ENCODE measurements at regions not wholly inside any gene's neighbourhood (a gene's known extent, or its start where the extent isn't known, plus 50 kb on each side); places are given as distances from the start of the nearest gene placed in this dataset.

DNA sequence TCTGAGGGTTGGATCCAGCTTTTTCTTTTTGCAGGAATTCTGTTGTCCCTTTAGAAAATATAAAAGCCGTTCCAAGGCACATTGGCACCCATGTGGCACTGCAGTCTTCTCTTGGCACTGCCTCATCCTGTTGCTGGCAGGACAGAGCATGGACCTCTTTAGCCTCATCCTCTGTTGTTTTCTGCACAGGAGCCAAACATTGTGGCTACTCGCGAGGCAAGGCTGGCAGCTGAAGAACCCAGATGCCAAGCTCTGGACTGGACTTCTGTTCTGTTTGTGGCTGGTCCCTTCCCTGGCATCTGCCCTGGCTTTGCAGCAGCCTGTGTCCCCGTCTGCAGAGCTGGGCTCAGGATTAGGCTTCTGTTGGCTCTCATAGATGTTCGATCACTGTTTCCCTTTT lies 224.7 kb upstream of the TBC1D5 start:
- H3K27ac ChIP-seq, result no peak overlapping the region
- no peak for DNase-seq
- TF ChIP-seq, protein P1, sequence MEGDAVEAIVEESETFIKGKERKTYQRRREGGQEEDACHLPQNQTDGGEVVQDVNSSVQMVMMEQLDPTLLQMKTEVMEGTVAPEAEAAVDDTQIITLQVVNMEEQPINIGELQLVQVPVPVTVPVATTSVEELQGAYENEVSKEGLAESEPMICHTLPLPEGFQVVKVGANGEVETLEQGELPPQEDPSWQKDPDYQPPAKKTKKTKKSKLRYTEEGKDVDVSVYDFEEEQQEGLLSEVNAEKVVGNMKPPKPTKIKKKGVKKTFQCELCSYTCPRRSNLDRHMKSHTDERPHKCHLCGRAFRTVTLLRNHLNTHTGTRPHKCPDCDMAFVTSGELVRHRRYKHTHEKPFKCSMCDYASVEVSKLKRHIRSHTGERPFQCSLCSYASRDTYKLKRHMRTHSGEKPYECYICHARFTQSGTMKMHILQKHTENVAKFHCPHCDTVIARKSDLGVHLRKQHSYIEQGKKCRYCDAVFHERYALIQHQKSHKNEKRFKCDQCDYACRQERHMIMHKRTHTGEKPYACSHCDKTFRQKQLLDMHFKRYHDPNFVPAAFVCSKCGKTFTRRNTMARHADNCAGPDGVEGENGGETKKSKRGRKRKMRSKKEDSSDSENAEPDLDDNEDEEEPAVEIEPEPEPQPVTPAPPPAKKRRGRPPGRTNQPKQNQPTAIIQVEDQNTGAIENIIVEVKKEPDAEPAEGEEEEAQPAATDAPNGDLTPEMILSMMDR (IDR thresholded peaks at IDR 0.05 in 8 of 11, conservative IDR thresholded peaks at IDR 0.05 in 3 of 11), result no peak
- TF ChIP-seq POLR2AphosphoS5 (IDR thresholded peaks at IDR 0.05) (no peak), POLR2A (IDR thresholded peaks at IDR 0.05) (no peak)
- no peaks in the 10 kb centered on the region for H3K9me3 ChIP-seq
- intact Hi-C loops (cut with DNase I; ENCODE audit: low total_unique reads), result no loop called here
- H3K36me3 ChIP-seq, result no peaks in the 10 kb centered on the region
- H3K4me3 ChIP-seq, result no peak overlapping the region
- peaks cover 0 to 7% (median 0%) of the 10 kb centered on the region in 7 donors for H3K27me3 ChIP-seq (replicated peaks in 1 of 7)
- H3K4me1 ChIP-seq, result no peaks in the 10 kb centered on the region
- WGBS, 5 donors, result 75 to 93% (median 89%) methylated on average over 5 of the region's 5 CpGs

DNA sequence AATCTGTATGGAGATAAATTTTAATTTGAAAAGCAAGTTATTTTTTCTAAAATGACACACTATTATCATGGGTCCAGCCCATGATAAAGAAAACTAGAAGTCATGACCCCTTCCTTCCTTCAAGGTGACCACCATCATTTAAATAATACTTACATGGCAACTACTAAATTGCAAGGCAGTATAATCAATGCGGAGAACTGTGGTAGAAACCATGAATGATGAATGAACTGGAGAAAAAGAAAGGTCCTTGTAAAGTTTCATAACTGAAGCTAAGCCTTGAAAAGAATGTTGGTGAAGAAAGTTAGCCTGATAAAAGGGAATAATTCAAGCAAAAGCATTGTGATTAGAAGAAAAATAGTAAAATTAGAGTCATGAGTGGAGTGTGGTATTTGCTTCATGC lies 222.9 kb upstream of the TBC1D5 start:
- Histone ChIP-seq H3K4me1 (no peaks in the 10 kb centered on the region), H3K4me3 (no peak overlapping the region), H3K9me3 (no peaks in the 10 kb centered on the region), H3K36me3 (no peaks in the 10 kb centered on the region), H3K27ac (no peak overlapping the region), H3K27me3 (replicated peaks in 1 of 7) (peaks cover 0 to 7% (median 0%) of the 10 kb centered on the region in 7 donors)
- intact Hi-C loops (cut with DNase I; ENCODE audit: low total_unique reads), result no loop called here
- DNase-seq, result no peak
- 35 to 86% (median 79%) methylated on average over 1 of the region's 1 CpG for WGBS, 5 donors
- TF ChIP-seq, protein P1 (IDR thresholded peaks at IDR 0.05 in 8 of 11, conservative IDR thresholded peaks at IDR 0.05 in 3 of 11), result no peak
- TF ChIP-seq POLR2AphosphoS5 (IDR thresholded peaks at IDR 0.05) (no peak), POLR2A (IDR thresholded peaks at IDR 0.05) (no peak)

DNA sequence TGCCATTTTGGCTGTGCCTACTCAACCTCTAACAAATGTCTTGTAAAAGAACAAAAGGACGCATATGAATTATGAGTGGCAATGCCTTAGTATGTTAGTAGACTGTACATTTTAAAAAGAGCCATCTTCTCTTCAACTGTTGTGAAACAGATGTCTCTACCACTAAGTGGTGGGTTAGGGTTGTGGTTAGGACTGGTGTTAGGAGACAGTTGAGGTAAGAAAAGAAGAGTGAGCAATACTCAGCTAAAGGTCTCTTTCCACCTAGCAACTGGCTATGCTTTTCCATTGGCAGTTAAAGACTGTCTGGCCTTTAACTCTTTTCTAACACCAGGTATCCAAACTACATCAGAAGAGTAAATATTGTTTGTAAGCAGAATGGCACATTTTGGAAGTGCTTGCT lies 221.7 kb upstream of the TBC1D5 start:
- TF ChIP-seq POLR2A (IDR thresholded peaks at IDR 0.05) (no peak), POLR2AphosphoS5 (IDR thresholded peaks at IDR 0.05) (no peak)
- TF ChIP-seq, protein P1 (IDR thresholded peaks at IDR 0.05 in 8 of 11, conservative IDR thresholded peaks at IDR 0.05 in 3 of 11), result no peak
- Histone ChIP-seq H3K27ac (no peak overlapping the region), H3K27me3 (replicated peaks in 1 of 7) (peaks cover 0 to 7% (median 0%) of the 10 kb centered on the region in 7 donors), H3K4me1 (no peaks in the 10 kb centered on the region), H3K9me3 (no peaks in the 10 kb centered on the region), H3K36me3 (no peaks in the 10 kb centered on the region), H3K4me3 (no peak overlapping the region)
- DNase-seq, result no peak
- intact Hi-C loops (cut with DNase I; ENCODE audit: low total_unique reads), result no loop called here
- WGBS, 5 donors, result 54 to 84% (median 66%) methylated on average over 1 of the region's 1 CpG

DNA sequence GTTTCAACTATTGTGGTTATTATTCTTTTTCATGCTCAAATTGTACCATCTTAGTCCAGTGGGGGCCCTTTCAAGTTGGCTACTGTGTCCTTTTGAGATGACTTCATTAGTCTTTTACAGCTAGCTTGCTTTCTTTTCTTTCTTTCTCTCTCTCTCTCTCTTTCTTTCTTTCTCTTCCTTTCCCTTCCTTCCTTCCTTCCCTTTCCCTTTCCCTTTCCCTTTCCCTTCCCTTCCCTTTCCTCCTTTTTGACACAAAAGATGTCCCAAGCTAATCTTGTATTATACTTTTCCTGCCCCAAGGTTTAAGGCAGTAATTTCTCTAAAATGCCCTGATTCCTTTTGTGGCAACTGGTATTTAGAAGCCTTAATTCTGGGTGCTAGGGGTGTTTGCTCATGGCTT lies 213.0 kb upstream of the TBC1D5 start:
- no peak overlapping the region for H3K4me3 ChIP-seq
- no peak overlapping the region for H3K27ac ChIP-seq
- TF ChIP-seq POLR2AphosphoS5 (IDR thresholded peaks at IDR 0.05) (no peak), POLR2A (IDR thresholded peaks at IDR 0.05) (no peak)
- TF ChIP-seq, protein P1 (IDR thresholded peaks at IDR 0.05 in 8 of 11, conservative IDR thresholded peaks at IDR 0.05 in 3 of 11), result no peak
- no peaks in the 10 kb centered on the region for H3K36me3 ChIP-seq
- peaks cover 0 to 26% (median 17%) of the 10 kb centered on the region in 8 donors for H3K9me3 ChIP-seq
- intact Hi-C loops (cut with DNase I; ENCODE audit: low total_unique reads), result no loop called here
- DNase-seq, result no peak
- no peaks in the 10 kb centered on the region for H3K27me3 ChIP-seq (replicated peaks in 1 of 7)
- H3K4me1 ChIP-seq, result no peaks in the 10 kb centered on the region
